ENCODE measurements at regions not wholly inside any gene's neighbourhood (a gene's known extent, or its start where the extent isn't known, plus 50 kb on each side); places are given as distances from the start of the nearest gene placed in this dataset.

DNA sequence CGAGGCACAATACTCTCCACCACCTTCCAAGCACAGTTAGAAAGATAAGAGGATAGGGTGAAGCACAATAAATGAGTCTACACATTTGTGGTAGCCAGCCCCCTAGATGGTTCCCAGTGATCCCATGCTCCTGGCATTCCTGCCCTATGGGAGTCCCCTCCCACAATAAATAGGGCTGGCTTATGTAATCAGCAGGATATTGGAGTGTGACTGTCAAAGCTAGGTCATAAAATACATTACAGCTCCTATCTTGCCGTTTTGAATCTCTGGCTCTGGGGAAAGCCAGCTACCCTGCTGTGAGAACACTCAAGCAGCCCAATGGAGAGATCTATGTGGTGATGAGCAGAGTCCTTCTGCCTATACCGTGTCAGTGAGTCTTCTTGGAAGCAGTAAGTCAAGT lies 198.7 kb upstream of the NOCT start:
- Histone ChIP-seq H4K20me1 (ENCODE audit: insufficient read depth) (no peaks in the 10 kb centered on the region), H3K36me3 (ENCODE audit: low read depth) (no peaks in the 10 kb centered on the region), H3K79me2 (ENCODE audit: insufficient read depth) (no peaks in the 10 kb centered on the region), H3K9me3 (ENCODE audit: low read depth) (no peaks in the 10 kb centered on the region), H3F3A (ENCODE audit: insufficient read depth) (no peaks in the 10 kb centered on the region), H3K27ac (no peak overlapping the region), H3K4me2 (ENCODE audit: unreplicated experiment) (no peak overlapping the region), H3K9me2 (ENCODE audit: insufficient read depth) (no peaks in the 10 kb centered on the region), H3K9ac (no peak overlapping the region), H3K27me3 (replicated peaks; ENCODE audit: insufficient read depth) (peaks cover 5% of the 10 kb centered on the region), H3K4me1 (ENCODE audit: insufficient read depth) (no peaks in the 10 kb centered on the region), H3K4me3 (no peak overlapping the region), H2AFZ (no peak overlapping the region)
- 24% methylated on average over 3 of the region's 3 CpGs for WGBS, 2 experiments (ENCODE audit: low coverage in 1 of 2, low lambda C conversion rate in 2 of 2, missing lambda C conversion rate in 2 of 2)
- TF ChIP-seq EZH2phosphoT487 (IDR thresholded peaks at IDR 0.05; ENCODE audit: insufficient read depth, low read depth) (no peak), EZH2 (IDR thresholded peaks at IDR 0.05; ENCODE audit: insufficient read depth, poor library complexity, severe bottlenecking) (no peak)
- in situ Hi-C loops (cut with MboI), result no loop called here
- DNase-seq, result no peak

GRCh38 chr4:138815811-138816210 lies 199.8 kb upstream of the NOCT start:
- Histone ChIP-seq H4K20me1 (ENCODE audit: insufficient read depth) (no peaks in the 10 kb centered on the region), H3K9ac (no peak overlapping the region), H3K4me1 (ENCODE audit: insufficient read depth) (no peaks in the 10 kb centered on the region), H3K9me2 (ENCODE audit: insufficient read depth) (no peaks in the 10 kb centered on the region), H3K79me2 (ENCODE audit: insufficient read depth) (no peaks in the 10 kb centered on the region), H3F3A (ENCODE audit: insufficient read depth) (no peaks in the 10 kb centered on the region), H3K36me3 (ENCODE audit: low read depth) (no peaks in the 10 kb centered on the region), H3K27me3 (replicated peaks; ENCODE audit: insufficient read depth) (peaks cover 5% of the 10 kb centered on the region), H3K9me3 (ENCODE audit: low read depth) (no peaks in the 10 kb centered on the region), H3K4me2 (ENCODE audit: unreplicated experiment) (no peak overlapping the region), H2AFZ (no peak overlapping the region), H3K4me3 (no peak overlapping the region), H3K27ac (no peak overlapping the region)
- in situ Hi-C loops (cut with MboI), result no loop called here
- DNase-seq, result no peak
- WGBS, 2 experiments (ENCODE audit: low coverage in 1 of 2, low lambda C conversion rate in 2 of 2, missing lambda C conversion rate in 2 of 2), result 71 to 78% methylated on average over 2 of the region's 2 CpGs
- no peak for TF ChIP-seq EZH2 (IDR thresholded peaks at IDR 0.05; ENCODE audit: insufficient read depth, poor library complexity, severe bottlenecking)
- TF ChIP-seq EZH2phosphoT487 (IDR thresholded peaks at IDR 0.05; ENCODE audit: insufficient read depth, low read depth), result no peak

DNA sequence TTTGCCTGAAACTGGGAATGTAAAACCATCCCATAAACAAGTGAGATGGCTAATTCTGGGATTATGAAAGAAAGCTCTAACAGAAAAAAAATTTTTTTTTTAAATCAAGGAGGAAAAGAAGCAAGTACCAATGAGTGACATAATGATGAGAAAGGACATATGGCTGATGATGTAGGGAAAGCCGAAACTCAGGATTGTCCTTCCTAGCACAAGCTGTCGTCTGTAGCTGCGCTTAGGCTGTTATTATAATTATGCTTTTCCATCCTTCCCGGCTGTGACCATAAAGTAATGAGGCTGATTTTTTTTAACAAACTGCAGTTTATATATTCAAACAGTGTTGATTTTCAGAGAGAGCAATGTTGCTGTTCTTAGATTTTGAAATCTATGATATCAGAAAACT lies 209.8 kb upstream of the NOCT start:
- H3F3A ChIP-seq (ENCODE audit: insufficient read depth), result no peaks in the 10 kb centered on the region
- no peaks in the 10 kb centered on the region for H3K36me3 ChIP-seq (ENCODE audit: low read depth)
- H3K27me3 ChIP-seq (replicated peaks; ENCODE audit: insufficient read depth), result peaks cover 47% of the 10 kb centered on the region
- H2AFZ ChIP-seq, result no peak overlapping the region
- no peak overlapping the region for H3K9ac ChIP-seq
- no peaks in the 10 kb centered on the region for H3K9me2 ChIP-seq (ENCODE audit: insufficient read depth)
- H3K9me3 ChIP-seq (ENCODE audit: low read depth), result no peaks in the 10 kb centered on the region
- in situ Hi-C loops (cut with MboI), result no loop called here
- H3K4me3 ChIP-seq, result no peak overlapping the region
- WGBS, 2 experiments (ENCODE audit: low coverage in 1 of 2, low lambda C conversion rate in 2 of 2, missing lambda C conversion rate in 2 of 2), result 58 to 63% methylated on average over 4 of the region's 4 CpGs
- TF ChIP-seq EZH2 (IDR thresholded peaks at IDR 0.05; ENCODE audit: insufficient read depth, poor library complexity, severe bottlenecking), result no peak
- TF ChIP-seq EZH2phosphoT487 (IDR thresholded peaks at IDR 0.05; ENCODE audit: insufficient read depth, low read depth), result no peak
- H4K20me1 ChIP-seq (ENCODE audit: insufficient read depth), result no peaks in the 10 kb centered on the region
- H3K4me1 ChIP-seq (ENCODE audit: insufficient read depth), result no peaks in the 10 kb centered on the region
- no peak for DNase-seq
- no peaks in the 10 kb centered on the region for H3K79me2 ChIP-seq (ENCODE audit: insufficient read depth)
- H3K27ac ChIP-seq, result no peak overlapping the region
- H3K4me2 ChIP-seq (ENCODE audit: unreplicated experiment), result no peak overlapping the region

DNA sequence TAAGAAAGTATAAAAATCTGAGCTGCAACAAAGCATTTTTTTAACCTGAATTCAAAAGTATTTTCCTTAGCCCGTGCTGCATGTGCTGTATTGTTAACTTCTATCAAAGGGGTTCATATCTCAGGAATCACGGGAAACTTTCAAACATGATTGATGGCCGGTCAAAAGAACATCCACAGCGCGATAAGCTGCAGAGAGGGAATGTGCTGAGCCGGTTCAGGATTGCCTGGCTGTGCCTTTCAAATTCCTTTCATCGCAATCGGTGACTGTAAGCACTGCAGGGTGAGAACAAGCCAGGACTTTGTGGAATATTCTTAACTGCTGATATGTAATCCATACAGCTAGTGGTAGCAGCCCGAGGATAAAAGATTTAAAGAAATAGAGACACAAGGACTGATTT lies 210.9 kb upstream of the NOCT start:
- H3K27ac ChIP-seq, result no peak overlapping the region
- H3F3A ChIP-seq (ENCODE audit: insufficient read depth), result no peaks in the 10 kb centered on the region
- H3K4me3 ChIP-seq, result no peak overlapping the region
- DNase-seq, result peak; percentile 28
- peaks cover 53% of the 10 kb centered on the region for H3K27me3 ChIP-seq (replicated peaks; ENCODE audit: insufficient read depth)
- no peak overlapping the region for H3K4me2 ChIP-seq (ENCODE audit: unreplicated experiment)
- no peak overlapping the region for H3K9ac ChIP-seq
- no peaks in the 10 kb centered on the region for H3K4me1 ChIP-seq (ENCODE audit: insufficient read depth)
- H2AFZ ChIP-seq, result no peak overlapping the region
- no peaks in the 10 kb centered on the region for H3K79me2 ChIP-seq (ENCODE audit: insufficient read depth)
- in situ Hi-C loops (cut with MboI), result no loop called here
- H3K9me3 ChIP-seq (ENCODE audit: low read depth), result no peaks in the 10 kb centered on the region
- TF ChIP-seq EZH2phosphoT487 (IDR thresholded peaks at IDR 0.05; ENCODE audit: insufficient read depth, low read depth) (no peak), EZH2 (IDR thresholded peaks at IDR 0.05; ENCODE audit: insufficient read depth, poor library complexity, severe bottlenecking) (no peak)
- H4K20me1 ChIP-seq (ENCODE audit: insufficient read depth), result no peaks in the 10 kb centered on the region
- H3K36me3 ChIP-seq (ENCODE audit: low read depth), result no peaks in the 10 kb centered on the region
- WGBS, 2 experiments (ENCODE audit: low coverage in 1 of 2, low lambda C conversion rate in 2 of 2, missing lambda C conversion rate in 2 of 2), result 12 to 13% methylated on average over 9 of the region's 9 CpGs
- H3K9me2 ChIP-seq (ENCODE audit: insufficient read depth), result no peaks in the 10 kb centered on the region

GRCh38 chr4:138803051-138803450 lies 212.5 kb upstream of the NOCT start:
- Histone ChIP-seq H3F3A (ENCODE audit: insufficient read depth) (no peaks in the 10 kb centered on the region), H3K79me2 (ENCODE audit: insufficient read depth) (no peaks in the 10 kb centered on the region), H3K27me3 (replicated peaks; ENCODE audit: insufficient read depth) (peaks cover 58% of the 10 kb centered on the region), H3K4me3 (no peak overlapping the region), H3K27ac (no peak overlapping the region), H3K9me2 (ENCODE audit: insufficient read depth) (0 out of 2 replicates have a peak, but pooled peaks cover 3% of the 10 kb centered on the region), H3K36me3 (ENCODE audit: low read depth) (no peaks in the 10 kb centered on the region), H3K9me3 (ENCODE audit: low read depth) (no peaks in the 10 kb centered on the region), H3K4me2 (ENCODE audit: unreplicated experiment) (no peak overlapping the region), H2AFZ (no peak overlapping the region), H3K9ac (no peak overlapping the region), H3K4me1 (ENCODE audit: insufficient read depth) (no peaks in the 10 kb centered on the region), H4K20me1 (ENCODE audit: insufficient read depth) (no peaks in the 10 kb centered on the region)
- no peak for TF ChIP-seq EZH2 (IDR thresholded peaks at IDR 0.05; ENCODE audit: insufficient read depth, poor library complexity, severe bottlenecking)
- no peak for TF ChIP-seq EZH2phosphoT487 (IDR thresholded peaks at IDR 0.05; ENCODE audit: insufficient read depth, low read depth)
- DNase-seq, result no peak
- WGBS, 2 experiments (ENCODE audit: low coverage in 1 of 2, low lambda C conversion rate in 2 of 2, missing lambda C conversion rate in 2 of 2), result 14 to 25% methylated on average over 4 of the region's 4 CpGs
- in situ Hi-C loops (cut with MboI), result no loop called here

Measured in GM23248 (cell line).